Fibroblast of mammary gland (primary cell): ENCODE measurements at regions not wholly inside any gene's neighbourhood (a gene's known extent, or its start where the extent isn't known, plus 50 kb on each side); places are given as distances from the start of the nearest gene placed in this dataset.

Experiments used
- DNase-seq: peaks from one replicate; pipeline ENCODE4 v3.0.0-alpha.2; 2010; ENCODE audit warnings: low read depth
- H3K4me3 ChIP-seq: 2 replicates; pipeline ENCODE4 v1.5.1; 2011; ENCODE audit warnings: low read depth, mild to moderate bottlenecking, low read length, moderate library complexity; ENCODE audit not compliant: control insufficient read depth
- CTCF ChIP-seq: conservative IDR thresholded peaks from 2 replicates; pipeline ENCODE4 v1.5.1; 2011; ENCODE audit warnings: low read depth, low read length, inconsistent platforms; ENCODE audit not compliant: control insufficient read depth, insufficient read depth

- DNase-seq: no peak
- H3K4me3 ChIP-seq: no peak overlapping the region
- no peak for TF ChIP-seq CTCF
Observed at GRCh38 chr1:170365331-170365730, 166.6 kb upstream of the GORAB start.

- TF ChIP-seq CTCF: no peak
- no peak overlapping the region for H3K4me3 ChIP-seq
- no peak for DNase-seq
Observed at GRCh38 chr1:170366980-170367379, 165.0 kb upstream of the GORAB start.

GRCh38 chr1:170367615-170368014 is 164.4 kb upstream of the GORAB start:
- TF ChIP-seq CTCF: no peak
- DNase-seq: no peak
- no peak overlapping the region for H3K4me3 ChIP-seq

- DNase-seq: no peak
- H3K4me3 ChIP-seq: no peak overlapping the region
- TF ChIP-seq CTCF: no peak
Observed at GRCh38 chr1:170369000-170369399, 163.0 kb upstream of the GORAB start.

GRCh38 chr1:170369417-170369816 is 162.5 kb upstream of the GORAB start:
- no peak for DNase-seq
- no peak overlapping the region for H3K4me3 ChIP-seq
- no peak for TF ChIP-seq CTCF

- TF ChIP-seq CTCF: no peak
- DNase-seq: no peak
- H3K4me3 ChIP-seq: no peak overlapping the region
Observed at GRCh38 chr1:170370087-170370486, 161.9 kb upstream of the GORAB start.

GRCh38 chr1:170375082-170375723 is 156.8 kb upstream of the GORAB start:
- H3K4me3 ChIP-seq: no peak overlapping the region
- TF ChIP-seq CTCF: no peak
- DNase-seq: no peak
